Upper lobe of right lung (tissue), 1 donor: ENCODE measurements at regions not wholly inside any gene's neighbourhood (a gene's known extent, or its start where the extent isn't known, plus 50 kb on each side); places are given as distances from the start of the nearest gene placed in this dataset.

Source experiments
- ATAC-seq: fragments of 200-7000 bp; cut with Tn5 transposase; one replicate; pipeline ENCODE4 v1.9.1; 2020; ENCODE audit warnings: mild to moderate bottlenecking, moderate library complexity
- DNase-seq: peaks from one replicate; pipeline ENCODE4 v3.0.0-alpha.2; 2020
- H3K27ac ChIP-seq: fragments of 200-600 bp; one replicate; pipeline ENCODE4 v1.8.0; 2022
- H3K27me3 ChIP-seq: fragments of 200-600 bp; one replicate; pipeline ENCODE4 v1.8.0; 2022; ENCODE audit warnings: mild to moderate bottlenecking
- H3K36me3 ChIP-seq: fragments of 200-600 bp; one replicate; pipeline ENCODE4 v1.8.0; 2022
- H3K4me1 ChIP-seq: fragments of 200-600 bp; one replicate; pipeline ENCODE4 v1.8.0; 2022
- H3K4me3 ChIP-seq: fragments of 200-600 bp; one replicate; pipeline ENCODE4 v1.8.0; 2022; ENCODE audit warnings: mild to moderate bottlenecking
- H3K9me3 ChIP-seq: fragments of 200-600 bp; one replicate; pipeline ENCODE4 v1.8.0; 2022
- intact Hi-C: fragments of 100-400 bp; cut with DNase I; formaldehyde crosslinking; loops from one replicate; pipeline ENCODE4 v1.11.0; 2022
- TF ChIP-seq, protein P1 (sequence below): fragments of 200-600 bp; IDR thresholded peaks from one replicate; pipeline ENCODE4 v1.8.0; 2022; ENCODE audit warnings: antibody characterized with exemption
- donor health status: DM: no; HTN: yes; CAD: no; lungs with severe emphysema.

DNA sequence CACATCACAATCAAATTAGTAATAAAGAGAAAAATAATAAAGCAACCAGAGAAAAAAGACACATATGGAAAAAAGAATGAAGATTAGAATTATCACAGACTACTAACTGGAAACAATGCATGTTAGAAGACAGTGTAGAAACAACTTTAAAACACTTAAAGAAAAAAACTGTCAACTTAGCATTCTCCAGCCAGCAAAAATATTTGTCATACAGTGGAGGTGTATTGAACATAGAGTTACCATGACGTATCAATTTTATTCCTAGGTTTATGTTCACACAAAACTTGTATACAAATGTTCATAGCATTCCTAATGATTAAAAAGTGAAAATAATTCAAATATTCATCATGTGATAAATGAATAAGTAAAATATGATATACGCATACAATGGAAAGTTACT, 61.5 kb upstream of the ADAM23 start:
- ATAC-seq = no peak
- H3K4me1 ChIP-seq = no peaks in the 10 kb centered on the region
- H3K36me3 ChIP-seq = no peaks in the 10 kb centered on the region
- DNase-seq = no peak
- TF ChIP-seq, protein P1, sequence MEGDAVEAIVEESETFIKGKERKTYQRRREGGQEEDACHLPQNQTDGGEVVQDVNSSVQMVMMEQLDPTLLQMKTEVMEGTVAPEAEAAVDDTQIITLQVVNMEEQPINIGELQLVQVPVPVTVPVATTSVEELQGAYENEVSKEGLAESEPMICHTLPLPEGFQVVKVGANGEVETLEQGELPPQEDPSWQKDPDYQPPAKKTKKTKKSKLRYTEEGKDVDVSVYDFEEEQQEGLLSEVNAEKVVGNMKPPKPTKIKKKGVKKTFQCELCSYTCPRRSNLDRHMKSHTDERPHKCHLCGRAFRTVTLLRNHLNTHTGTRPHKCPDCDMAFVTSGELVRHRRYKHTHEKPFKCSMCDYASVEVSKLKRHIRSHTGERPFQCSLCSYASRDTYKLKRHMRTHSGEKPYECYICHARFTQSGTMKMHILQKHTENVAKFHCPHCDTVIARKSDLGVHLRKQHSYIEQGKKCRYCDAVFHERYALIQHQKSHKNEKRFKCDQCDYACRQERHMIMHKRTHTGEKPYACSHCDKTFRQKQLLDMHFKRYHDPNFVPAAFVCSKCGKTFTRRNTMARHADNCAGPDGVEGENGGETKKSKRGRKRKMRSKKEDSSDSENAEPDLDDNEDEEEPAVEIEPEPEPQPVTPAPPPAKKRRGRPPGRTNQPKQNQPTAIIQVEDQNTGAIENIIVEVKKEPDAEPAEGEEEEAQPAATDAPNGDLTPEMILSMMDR = no peak
- intact Hi-C loops = no loop called here
- no peak overlapping the region for H3K27ac ChIP-seq
- no peak overlapping the region for H3K4me3 ChIP-seq
- H3K27me3 ChIP-seq = no peaks in the 10 kb centered on the region
- H3K9me3 ChIP-seq = peaks cover 8% of the 10 kb centered on the region

DNA sequence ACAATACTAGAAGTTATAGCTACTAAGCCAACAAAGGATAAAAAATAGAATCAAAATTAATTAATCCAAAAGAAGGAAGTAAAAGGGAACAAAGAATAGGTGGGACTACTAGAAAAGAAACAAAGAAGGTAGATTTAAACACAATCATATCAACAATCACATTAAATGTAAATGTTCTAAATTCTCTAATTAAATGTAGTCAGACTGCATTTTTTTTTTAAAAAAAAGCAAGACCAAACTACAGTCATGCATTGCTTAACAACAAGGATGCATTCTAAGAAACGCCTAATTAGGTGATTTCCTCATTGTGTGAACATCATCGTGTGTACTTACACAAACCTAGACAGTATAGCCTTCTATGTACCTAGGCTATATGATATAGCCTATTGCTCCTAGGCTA, 59.7 kb upstream of the ADAM23 start:
- Histone ChIP-seq H3K4me1 (no peaks in the 10 kb centered on the region), H3K9me3 (peaks cover 8% of the 10 kb centered on the region), H3K36me3 (no peaks in the 10 kb centered on the region), H3K27me3 (no peaks in the 10 kb centered on the region), H3K27ac (no peak overlapping the region), H3K4me3 (no peak overlapping the region)
- intact Hi-C loops = no loop called here
- TF ChIP-seq, protein P1 = no peak
- ATAC-seq (no peak), DNase-seq (no peak)

DNA sequence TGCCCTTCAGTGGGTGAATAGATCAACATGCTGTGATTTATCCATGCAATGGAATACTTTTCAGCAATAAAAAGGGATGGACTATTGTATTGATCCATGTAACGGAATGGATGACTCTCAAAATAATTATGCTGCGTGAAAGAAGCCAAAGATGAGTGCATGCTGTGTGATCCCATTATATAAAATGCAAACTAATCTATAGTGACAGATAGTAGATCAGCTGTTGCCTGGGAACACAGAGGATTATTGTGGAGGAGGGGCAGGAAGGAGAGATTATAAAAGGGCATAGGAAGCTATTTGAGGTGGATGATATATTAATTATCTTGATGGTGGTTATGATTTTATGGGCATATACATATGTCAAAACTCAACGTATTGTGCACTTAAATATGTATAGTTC, 55.5 kb upstream of the ADAM23 start:
- H3K4me3 ChIP-seq = no peak overlapping the region

DNA sequence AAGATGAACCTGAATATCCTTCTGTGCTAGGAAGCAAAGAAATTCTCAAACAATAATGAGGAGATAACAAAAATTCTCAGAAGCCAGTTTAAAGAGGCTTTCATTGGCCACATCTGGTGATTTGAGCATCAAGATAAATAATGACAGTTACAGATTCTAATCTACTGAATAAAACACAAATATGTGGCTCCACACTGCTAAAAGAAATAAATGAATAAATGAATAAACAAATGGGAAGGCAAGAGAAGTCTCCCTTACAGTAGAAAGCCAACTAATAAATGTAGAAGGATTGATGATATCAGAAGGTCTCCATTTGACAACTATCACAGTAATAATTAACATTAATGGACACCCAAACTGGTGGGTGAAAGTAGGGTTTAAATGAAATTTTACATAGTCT, 54.6 kb upstream of the ADAM23 start:
- TF ChIP-seq, protein P1 = no peak
- H3K4me1 ChIP-seq = no peaks in the 10 kb centered on the region
- H3K4me3 ChIP-seq = no peak overlapping the region
- DNase-seq (no peak), ATAC-seq (no peak)
- H3K36me3 ChIP-seq = no peaks in the 10 kb centered on the region
- peaks cover 8% of the 10 kb centered on the region for H3K9me3 ChIP-seq
- H3K27me3 ChIP-seq = no peaks in the 10 kb centered on the region
- intact Hi-C loops = no loop called here
- H3K27ac ChIP-seq = no peak overlapping the region

More for the DNA sequence above, 55.5 kb upstream of the ADAM23 start:
- Histone ChIP-seq H3K9me3 (peaks cover 8% of the 10 kb centered on the region), H3K36me3 (no peaks in the 10 kb centered on the region), H3K4me1 (no peaks in the 10 kb centered on the region), H3K27ac (no peak overlapping the region), H3K27me3 (no peaks in the 10 kb centered on the region)
- DNase-seq = no peak
- TF ChIP-seq, protein P1 = no peak
- ATAC-seq = no peak
- intact Hi-C loops = no loop called here

DNA sequence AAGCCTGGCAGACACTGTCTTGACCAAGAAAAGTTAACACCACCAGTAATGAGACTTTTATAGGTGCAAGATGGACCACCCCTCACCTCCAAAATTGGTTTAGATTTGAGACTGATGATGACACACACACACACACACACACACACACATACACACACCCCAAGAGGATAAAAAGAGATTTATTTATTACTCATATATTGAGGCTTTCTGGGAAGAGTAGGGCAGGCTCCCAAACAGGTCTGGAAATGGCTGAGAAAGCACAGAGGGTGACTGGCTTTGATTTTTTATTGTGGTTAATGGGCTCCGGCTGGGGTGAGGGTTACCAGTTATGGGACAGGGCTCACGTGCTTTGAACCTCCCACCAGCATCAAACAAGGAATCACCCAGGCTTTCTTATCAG, 54.2 kb upstream of the ADAM23 start:
- no peaks in the 10 kb centered on the region for H3K36me3 ChIP-seq
- no peak overlapping the region for H3K4me3 ChIP-seq
- H3K4me1 ChIP-seq = no peaks in the 10 kb centered on the region
- DNase-seq = no peak
- intact Hi-C loops = no loop called here
- H3K9me3 ChIP-seq = peaks cover 3% of the 10 kb centered on the region
- no peak overlapping the region for H3K27ac ChIP-seq
- TF ChIP-seq, protein P1 = no peak
- H3K27me3 ChIP-seq = no peaks in the 10 kb centered on the region
- ATAC-seq = no peak

DNA sequence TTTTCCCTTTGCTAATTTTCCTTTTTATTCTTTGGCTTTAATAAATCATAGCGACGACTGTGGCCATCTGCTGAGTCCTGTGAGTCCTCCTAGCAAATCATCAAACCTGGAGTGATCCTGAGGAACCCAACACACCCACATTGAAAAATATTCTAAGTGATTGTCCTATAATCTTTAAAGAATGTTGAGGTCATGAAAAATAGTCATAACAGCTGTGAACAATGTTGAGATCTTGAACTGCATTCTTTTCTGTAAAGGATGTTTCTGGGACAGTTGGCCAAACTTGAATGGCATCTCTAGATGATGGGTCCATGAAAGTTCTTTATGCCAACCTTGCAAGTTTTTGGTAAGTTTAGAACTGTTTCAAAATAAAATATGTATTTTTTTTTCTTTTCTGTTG, 53.2 kb upstream of the ADAM23 start:
- TF ChIP-seq, protein P1 = no peak
- H3K4me1 ChIP-seq = no peaks in the 10 kb centered on the region
- no peak overlapping the region for H3K4me3 ChIP-seq
- no peaks in the 10 kb centered on the region for H3K27me3 ChIP-seq
- DNase-seq (no peak), ATAC-seq (no peak)
- intact Hi-C loops = no loop called here
- no peak overlapping the region for H3K27ac ChIP-seq
- H3K36me3 ChIP-seq = no peaks in the 10 kb centered on the region
- no peaks in the 10 kb centered on the region for H3K9me3 ChIP-seq
